ENCODE measurements at regions not wholly inside any gene's neighbourhood (a gene's known extent, or its start where the extent isn't known, plus 50 kb on each side); places are given as distances from the start of the nearest gene placed in this dataset.

- intact Hi-C loops (cut with micrococcal nuclease) = no loop called here
- no peaks in the 10 kb centered on the region for H4K20me1 ChIP-seq (ENCODE audit: insufficient read depth)
- H3K79me2 ChIP-seq (ENCODE audit: insufficient read depth, low read length) = no peaks in the 10 kb centered on the region
- ATAC-seq (no peak), DNase-seq (ENCODE audit: low read depth, low spot score) (no peak)
- no peak overlapping the region for H3K9ac ChIP-seq (ENCODE audit: low read length)
- ChIA-PET CTCF (interaction anchor here (1.2 kb wide), 1 partner anchor 1890 kb away, joined by 3 read pairs; no protein-coding TSS in a partner anchor), POLR2A (no interaction called here), RAD21 (ENCODE audit: low non-redundant PET in 1 of 2, low total read pairs in 2 of 2, uncharacterized antibody in 2 of 2, unreplicated experiment in 2 of 2) (no interaction called here)
- no peak overlapping the region for H2AFZ ChIP-seq (ENCODE audit: low read depth, low read length, poor library complexity, severe bottlenecking)
- no peaks in the 10 kb centered on the region for H3K9me2 ChIP-seq (ENCODE audit: insufficient read depth)
- no peak overlapping the region for H3K4me2 ChIP-seq (ENCODE audit: low read length)
- no peaks in the 10 kb centered on the region for H3K4me1 ChIP-seq (ENCODE audit: control insufficient read depth in 1 of 2, insufficient read depth in 2 of 2, low read length in 2 of 2)
- no peaks in the 10 kb centered on the region for H3K36me3 ChIP-seq (ENCODE audit: control insufficient read depth in 1 of 2, insufficient read depth in 2 of 2, low read length in 2 of 2)
- no peaks in the 10 kb centered on the region for H3K9me3 ChIP-seq (ENCODE audit: control insufficient read depth in 1 of 2, insufficient read depth in 1 of 2, low read depth in 1 of 2, low read length in 2 of 2)
- no peak overlapping the region for H3K4me3 ChIP-seq (replicated peaks in 1 of 2; ENCODE audit: low read depth in 1 of 2, low read length in 2 of 2)
- H3K27ac ChIP-seq (ENCODE audit: low read depth, low read length) = no peak overlapping the region
- no TSS peak for BruUV-seq (replicated peaks)
- TF ChIP-seq CEBPB (IDR thresholded peaks at IDR 0.05; ENCODE audit: low read depth) = no peak
- no peak for TF ChIP-seq POLR2AphosphoS5 (IDR thresholded peaks at IDR 0.05; ENCODE audit: low read depth, low read length)
- TF ChIP-seq EZH2phosphoT487 (IDR thresholded peaks at IDR 0.05; ENCODE audit: borderline replicate concordance) = no peak
- TF ChIP-seq ZFX (IDR thresholded peaks at IDR 0.05) = no peak
- TF ChIP-seq ATF3 (IDR thresholded peaks at IDR 0.05) = no peak
- no peak for TF ChIP-seq YY1 (IDR thresholded peaks at IDR 0.05; ENCODE audit: extremely low read depth, insufficient replicate concordance, low read depth, low read length)
- TF ChIP-seq JUND (IDR thresholded peaks at IDR 0.05) = no peak
- no peak for TF ChIP-seq SRF (IDR thresholded peaks at IDR 0.05; ENCODE audit: low read depth)
- no peak for TF ChIP-seq REST (IDR thresholded peaks at IDR 0.05; ENCODE audit: low read depth)
- no peak for TF ChIP-seq ELF1 (IDR thresholded peaks at IDR 0.05; ENCODE audit: borderline replicate concordance, low read depth)
- no peak for TF ChIP-seq EGR1 (IDR thresholded peaks at IDR 0.05; ENCODE audit: low read depth)
- no peak for TF ChIP-seq TCF7L2 (IDR thresholded peaks at IDR 0.05; ENCODE audit: borderline replicate concordance, extremely low read depth, insufficient read depth, insufficient read length)
- H3K27me3 ChIP-seq (ENCODE audit: insufficient read depth, low read length) = no peaks in the 10 kb centered on the region
These were observed 433.6 kb downstream of the CSNK1G3 start for GRCh38 chr5:123945548-123945947.

Data from HCT116 (cell line).